Nephron progenitor cell (in vitro differentiated cells): ENCODE measurements at regions not wholly inside any gene's neighbourhood (a gene's known extent, or its start where the extent isn't known, plus 50 kb on each side); places are given as distances from the start of the nearest gene placed in this dataset.

Experiments used
- DNase-seq: peaks from one replicate; pipeline ENCODE4 v3.0.0; 2021
- H3K27ac Mint-ChIP-seq: 2 replicates; pipeline ENCODE4 v1.8.0; 2021; ENCODE audit warnings: mild to moderate bottlenecking, moderate library complexity, mixed read lengths
- H3K27me3 Mint-ChIP-seq: 2 replicates; pipeline ENCODE4 v1.8.0; 2021; ENCODE audit warnings: mild to moderate bottlenecking, low read depth, mixed read lengths; ENCODE audit not compliant: poor library complexity
- H3K36me3 Mint-ChIP-seq: 2 replicates; pipeline ENCODE4 v1.8.0; 2021; ENCODE audit warnings: low read depth, mixed read lengths
- H3K4me1 Mint-ChIP-seq: 2 replicates; pipeline ENCODE4 v1.8.0; 2021; ENCODE audit warnings: mixed read lengths
- H3K4me3 Mint-ChIP-seq: 2 replicates; pipeline ENCODE4 v1.8.0; 2021; ENCODE audit warnings: mild to moderate bottlenecking, moderate library complexity, mixed read lengths
- H3K9me3 Mint-ChIP-seq: 2 replicates; pipeline ENCODE4 v1.8.0; 2021; ENCODE audit warnings: mild to moderate bottlenecking, moderate library complexity, mixed read lengths
- CTCF ChIP-seq: fragments of 200-600 bp; sonication (generic); IDR thresholded peaks from 2 replicates; pipeline ENCODE4 v1.5.0; 2021; ENCODE audit warnings: antibody characterized with exemption

GRCh38 chr1:192933744-192934143, 124.9 kb downstream of the RGS2 start:
- Mint-ChIP-seq H3K27ac (no peak overlapping the region), H3K4me1 (no peaks in the 10 kb centered on the region), H3K9me3 (no peaks in the 10 kb centered on the region), H3K27me3 (peaks cover 3% of the 10 kb centered on the region), H3K36me3 (no peaks in the 10 kb centered on the region), H3K4me3 (no peak overlapping the region)
- no peak for DNase-seq
- no peak for TF ChIP-seq CTCF

GRCh38 chr1:192936313-192937018, 122.7 kb downstream of the UCHL5 start:
- Mint-ChIP-seq H3K4me1 (peaks cover 4% of the 10 kb centered on the region), H3K27ac (no peak overlapping the region), H3K36me3 (no peaks in the 10 kb centered on the region), H3K4me3 (no peak overlapping the region), H3K9me3 (no peaks in the 10 kb centered on the region), H3K27me3 (peaks cover 3% of the 10 kb centered on the region)
- no peak for TF ChIP-seq CTCF
- DNase-seq, result no peak

- no peaks in the 10 kb centered on the region for H3K9me3 Mint-ChIP-seq
- no peak for DNase-seq
- H3K27ac Mint-ChIP-seq, result no peak overlapping the region
- no peak for TF ChIP-seq CTCF
- H3K27me3 Mint-ChIP-seq, result peaks cover 3% of the 10 kb centered on the region
- H3K4me3 Mint-ChIP-seq, result no peak overlapping the region
- H3K4me1 Mint-ChIP-seq, result peaks cover 4% of the 10 kb centered on the region
- H3K36me3 Mint-ChIP-seq, result no peaks in the 10 kb centered on the region
Observed at GRCh38 chr1:192937128-192937527, 122.0 kb downstream of the UCHL5 start.

GRCh38 chr1:192939440-192939839, 119.7 kb downstream of the UCHL5 start:
- H3K4me3 Mint-ChIP-seq, result no peak overlapping the region
- H3K36me3 Mint-ChIP-seq, result no peaks in the 10 kb centered on the region
- no peaks in the 10 kb centered on the region for H3K9me3 Mint-ChIP-seq
- no peak overlapping the region for H3K27ac Mint-ChIP-seq
- H3K27me3 Mint-ChIP-seq, result no peaks in the 10 kb centered on the region
- no peak for TF ChIP-seq CTCF
- no peak for DNase-seq
- H3K4me1 Mint-ChIP-seq, result peaks cover 4% of the 10 kb centered on the region

GRCh38 chr1:192940658-192941057, 118.5 kb downstream of the UCHL5 start:
- H3K9me3 Mint-ChIP-seq, result no peaks in the 10 kb centered on the region
- peaks cover 4% of the 10 kb centered on the region for H3K4me1 Mint-ChIP-seq
- no peak overlapping the region for H3K4me3 Mint-ChIP-seq
- DNase-seq, result no peak
- H3K27me3 Mint-ChIP-seq, result no peaks in the 10 kb centered on the region
- H3K36me3 Mint-ChIP-seq, result no peaks in the 10 kb centered on the region
- TF ChIP-seq CTCF, result no peak
- H3K27ac Mint-ChIP-seq, result no peak overlapping the region

GRCh38 chr1:192941722-192942411, 117.3 kb downstream of the UCHL5 start:
- TF ChIP-seq CTCF, result no peak

More at GRCh38 chr1:192941722-192942411, 117.3 kb downstream of the UCHL5 start:
- DNase-seq, result no peak
- Mint-ChIP-seq H3K4me1 (peaks cover 4% of the 10 kb centered on the region), H3K36me3 (no peaks in the 10 kb centered on the region), H3K4me3 (no peak overlapping the region), H3K9me3 (no peaks in the 10 kb centered on the region), H3K27ac (no peak overlapping the region), H3K27me3 (no peaks in the 10 kb centered on the region)
